ENCODE measurements at regions not wholly inside any gene's neighbourhood (a gene's known extent, or its start where the extent isn't known, plus 50 kb on each side); places are given as distances from the start of the nearest gene placed in this dataset.

- Histone ChIP-seq H3K79me1 (ENCODE audit: low read depth, low read length) (no peaks in the 10 kb centered on the region), H3K9me3 (ENCODE audit: insufficient read depth in 2 of 2, low read depth in 1 of 2, low read length in 1 of 2) (no peaks in the 10 kb centered on the region), H3K4me3 (ENCODE audit: extremely low read depth in 1 of 4, insufficient read depth in 2 of 4, low read depth in 3 of 4, low read length in 4 of 4) (no peak overlapping the region), H3K4me1 (replicated peaks in 1 of 4; ENCODE audit: control insufficient read depth in 3 of 4, insufficient read depth in 4 of 4, low read length in 3 of 4) (peaks cover 0 to 4% (median 0%) of the 10 kb centered on the region in 4 experiments; a peak in 1 of 7 replicates), H4K91ac (replicated peaks; ENCODE audit: insufficient read length, low read length) (no peak overlapping the region), H3K4ac (replicated peaks; ENCODE audit: insufficient read length, low read depth, low read length) (no peak overlapping the region), H4K20me1 (replicated peaks in 1 of 2; ENCODE audit: control insufficient read depth in 1 of 2, insufficient read depth in 2 of 2, low read length in 2 of 2) (no peaks in the 10 kb centered on the region), H2AFZ (ENCODE audit: low read length) (no peak overlapping the region), H3K14ac (ENCODE audit: insufficient read length) (no peak overlapping the region), H2BK12ac (ENCODE audit: low read depth, low read length) (no peak overlapping the region), H2AK5ac (ENCODE audit: low read depth, low read length) (no peak overlapping the region), H3K36me3 (ENCODE audit: control insufficient read depth in 2 of 4, insufficient read depth in 4 of 4, low read length in 3 of 4) (no peaks in the 10 kb centered on the region), H3K27me3 (replicated peaks in 1 of 4; ENCODE audit: control insufficient read depth in 3 of 4, extremely low read depth in 1 of 4, insufficient read depth in 3 of 4, low read length in 3 of 4) (no peaks in the 10 kb centered on the region), H4K8ac (ENCODE audit: extremely low read depth, insufficient read depth, low read length) (no peak overlapping the region), H2BK20ac (ENCODE audit: low read length) (no peak overlapping the region), H2BK15ac (ENCODE audit: low read length) (no peak overlapping the region), H4K5ac (ENCODE audit: insufficient read length, low read depth, low read length) (no peak overlapping the region), H3K79me2 (ENCODE audit: control insufficient read depth in 1 of 2, insufficient read depth in 2 of 2, low read length in 2 of 2) (no peaks in the 10 kb centered on the region), H2BK5ac (ENCODE audit: low read depth, low read length) (no peak overlapping the region), H3K4me2 (ENCODE audit: insufficient read depth in 1 of 2, low read depth in 2 of 2, low read length in 2 of 2) (no peak overlapping the region), H2BK120ac (replicated peaks; ENCODE audit: low read depth, low read length) (no peak overlapping the region), H3K18ac (ENCODE audit: extremely low read depth, low read length) (no peak overlapping the region), H3K23ac (ENCODE audit: insufficient read length) (no peak overlapping the region), H3K9ac (replicated peaks in 1 of 4; ENCODE audit: extremely low read depth in 1 of 4, low read depth in 3 of 4, low read length in 3 of 4) (no peak overlapping the region), H3K27ac (ENCODE audit: low read depth, low read length) (no peak overlapping the region), H3K56ac (replicated peaks; ENCODE audit: insufficient read length, low read depth, low read length) (no peak overlapping the region), H3K23me2 (ENCODE audit: low read depth, low read length) (no peaks in the 10 kb centered on the region; the same call in 1 of the 2 replicates)
- no peak for FAIRE-seq
- WGBS, 2 experiments (ENCODE audit: extremely low coverage in 1 of 2, insufficient coverage in 1 of 2, insufficient read length in 1 of 2, insufficient replicate concordance in 2 of 2, low coverage in 1 of 2, low lambda C conversion rate in 2 of 2, missing lambda C conversion rate in 1 of 2) = 75% methylated on average over 3 of the region's 3 CpGs; no CpG with 5 or more reads in 1 of the 2 experiments
- TF ChIP-seq FOSL1 (IDR thresholded peaks at IDR 0.05; ENCODE audit: insufficient read depth, low read depth, low read length) = no peak
- TF ChIP-seq ATF3 (IDR thresholded peaks at IDR 0.05; ENCODE audit: insufficient read depth, low read depth, low read length) = no peak
- no peak for TF ChIP-seq PHF8 (conservative IDR thresholded peaks at IDR 0.05; ENCODE audit: low read depth, low read length)
- TF ChIP-seq CHD1 (IDR thresholded peaks at IDR 0.05; ENCODE audit: low read depth, low read length) = no peak
- TF ChIP-seq SIX5 (IDR thresholded peaks at IDR 0.05; ENCODE audit: low read depth, low read length) = no peak
- no peak for TF ChIP-seq SUZ12 (IDR thresholded peaks at IDR 0.05; ENCODE audit: low read length)
- no peak for TF ChIP-seq BRCA1 (IDR thresholded peaks at IDR 0.05; ENCODE audit: low read depth, low read length)
- no peak for TF ChIP-seq KDM4A (IDR thresholded peaks at IDR 0.05; ENCODE audit: low read depth, low read length, severe bottlenecking)
- no peak for TF ChIP-seq POLR2AphosphoS5 (IDR thresholded peaks at IDR 0.05; ENCODE audit: low read depth, low read length)
- TF ChIP-seq, protein P1, sequence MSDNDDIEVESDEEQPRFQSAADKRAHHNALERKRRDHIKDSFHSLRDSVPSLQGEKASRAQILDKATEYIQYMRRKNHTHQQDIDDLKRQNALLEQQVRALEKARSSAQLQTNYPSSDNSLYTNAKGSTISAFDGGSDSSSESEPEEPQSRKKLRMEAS (IDR thresholded peaks at IDR 0.05) = no peak
- ChIA-PET CTCF (ENCODE audit: partially characterized antibody) (no interaction called here), POLR2A (ENCODE audit: partially characterized antibody) (no interaction called here)
- no peak for DNase-seq (ENCODE audit: low read depth in 1 of 2, low spot score in 2 of 2)
Measured at GRCh38 chr10:35712486-35712885, 70.4 kb upstream of the FZD8 start.
